ENCODE measurements at regions not wholly inside any gene's neighbourhood (a gene's known extent, or its start where the extent isn't known, plus 50 kb on each side); places are given as distances from the start of the nearest gene placed in this dataset.

DNA sequence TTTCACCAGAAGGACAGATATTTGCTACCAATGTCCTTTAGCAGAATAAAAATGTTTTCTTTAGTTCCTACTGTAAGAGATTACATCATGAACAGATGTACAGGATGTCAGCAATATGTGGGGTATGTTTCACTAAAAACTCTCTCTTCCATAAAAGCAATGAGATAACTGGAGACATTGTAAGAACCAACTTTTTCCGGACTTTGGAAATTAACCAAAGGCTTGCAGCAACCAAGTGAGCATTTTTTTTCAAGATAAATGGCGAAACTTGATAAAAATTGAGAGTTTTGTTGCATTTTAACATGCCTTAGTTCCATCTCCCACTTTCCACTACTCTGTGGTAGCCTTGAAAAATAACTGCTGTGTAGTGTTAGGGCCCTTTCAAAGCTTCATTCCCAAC is 429.8 kb upstream of the CDH2 start:
- no peak for DNase-seq (ENCODE audit: low spot score)

- DNase-seq (ENCODE audit: low spot score), result no peak
These were observed 425.5 kb upstream of the CDH2 start for GRCh38 chr18:28602391-28602790.

DNA sequence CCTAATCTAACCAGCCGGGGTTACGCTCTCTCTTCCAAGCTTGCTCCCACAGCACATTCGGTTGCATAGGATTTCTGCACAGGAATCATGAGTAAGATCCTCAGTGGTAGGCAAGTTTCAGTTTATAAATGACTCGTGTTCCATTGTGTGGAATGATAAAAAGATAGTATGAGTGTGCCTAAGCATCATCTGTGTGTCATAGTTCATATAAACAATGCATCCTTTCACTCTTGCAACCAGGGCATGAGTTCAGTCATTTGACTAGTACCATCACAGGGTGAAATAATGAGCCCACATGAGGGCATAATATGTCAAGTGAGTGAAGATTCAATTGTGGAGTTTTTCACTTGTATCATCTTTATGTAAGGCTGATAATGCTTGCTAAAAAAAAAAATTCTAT is 417.1 kb upstream of the CDH2 start:
- DNase-seq (ENCODE audit: low spot score), result no peak

DNA sequence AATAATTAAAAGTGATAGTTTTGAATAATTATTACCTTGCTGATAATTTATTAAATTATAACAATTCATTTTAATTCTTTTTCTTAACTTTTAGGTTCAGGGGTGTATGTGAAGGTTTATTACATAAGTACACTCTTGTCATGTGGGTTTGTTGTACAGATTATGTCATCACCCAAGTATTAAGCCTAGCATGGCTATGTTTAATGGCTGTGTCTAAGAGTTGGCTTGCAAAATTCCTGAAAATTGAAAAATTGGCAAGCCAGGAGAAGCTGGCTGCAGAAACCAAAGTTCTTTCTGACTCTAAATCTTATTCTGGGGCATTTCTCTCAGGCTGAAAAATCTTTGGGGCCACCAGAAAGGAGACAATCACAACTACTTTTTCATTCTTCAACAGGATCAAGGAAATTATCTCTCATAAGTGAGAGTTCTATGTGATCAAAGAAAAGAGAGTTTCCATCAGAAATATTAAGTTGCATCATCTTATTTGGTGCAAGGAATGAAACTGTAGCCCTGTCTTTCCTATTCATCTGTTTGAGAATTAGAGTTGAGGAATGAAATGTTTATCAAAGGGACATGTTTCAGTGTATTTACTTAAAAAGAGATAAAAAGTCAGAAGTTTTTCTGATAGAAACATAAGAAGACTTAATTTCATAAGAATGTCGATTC is 412.1 kb upstream of the CDH2 start:
- DNase-seq (ENCODE audit: low spot score), result no peak

DNA sequence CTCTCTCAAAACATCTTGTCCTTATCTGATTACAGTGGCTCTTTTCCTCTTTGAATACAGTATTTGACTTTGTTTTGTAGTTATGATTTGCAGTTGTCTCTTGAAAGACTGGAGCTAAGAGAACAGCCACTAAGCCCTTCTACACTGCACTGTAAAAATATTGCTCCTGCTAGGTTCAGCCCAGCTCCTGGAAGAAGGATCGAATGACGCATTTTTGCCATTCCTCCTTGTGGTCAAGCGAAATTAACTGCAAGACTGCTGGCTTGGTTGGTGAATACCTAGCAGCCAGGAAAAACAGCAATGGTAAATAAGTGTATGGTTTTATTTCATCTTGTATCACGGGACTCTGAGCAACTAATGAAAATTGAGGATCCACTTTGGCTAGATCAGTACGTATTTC is 407.8 kb upstream of the CDH2 start:
- no peak for DNase-seq (ENCODE audit: low spot score)

GRCh38 chr18:28582724-28583123 is 405.8 kb upstream of the CDH2 start:
- no peak for DNase-seq (ENCODE audit: low spot score)

DNA sequence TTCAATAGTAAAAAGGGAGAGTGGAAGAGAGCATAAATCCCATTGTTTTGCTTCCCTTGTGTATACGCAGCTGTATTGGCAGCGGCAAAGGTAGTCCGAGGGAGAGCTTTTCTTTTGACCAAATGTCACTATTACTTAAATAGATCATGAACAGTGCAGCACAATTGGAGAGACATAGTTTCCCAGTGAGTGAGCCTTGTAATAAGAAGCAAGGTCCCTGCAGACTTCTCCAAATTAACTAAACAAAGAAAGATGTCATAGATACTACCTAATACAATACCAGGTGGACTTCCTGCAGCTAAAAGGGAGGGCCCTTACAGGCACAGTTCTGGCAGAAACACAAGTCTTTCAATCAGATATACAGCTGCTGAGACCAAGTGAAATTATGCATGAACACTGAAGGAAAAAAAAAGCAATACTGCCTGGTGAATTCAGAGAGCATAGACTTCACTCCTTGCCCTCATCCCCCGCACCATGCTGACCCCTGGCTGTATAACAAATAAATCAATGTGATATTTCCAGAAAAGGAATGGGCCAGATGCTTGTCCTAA is 404.7 kb upstream of the CDH2 start:
- no peak for DNase-seq (ENCODE audit: low spot score)

- no peak for DNase-seq (ENCODE audit: low spot score)
These were observed 400.0 kb upstream of the CDH2 start for GRCh38 chr18:28576941-28577340.

DNA sequence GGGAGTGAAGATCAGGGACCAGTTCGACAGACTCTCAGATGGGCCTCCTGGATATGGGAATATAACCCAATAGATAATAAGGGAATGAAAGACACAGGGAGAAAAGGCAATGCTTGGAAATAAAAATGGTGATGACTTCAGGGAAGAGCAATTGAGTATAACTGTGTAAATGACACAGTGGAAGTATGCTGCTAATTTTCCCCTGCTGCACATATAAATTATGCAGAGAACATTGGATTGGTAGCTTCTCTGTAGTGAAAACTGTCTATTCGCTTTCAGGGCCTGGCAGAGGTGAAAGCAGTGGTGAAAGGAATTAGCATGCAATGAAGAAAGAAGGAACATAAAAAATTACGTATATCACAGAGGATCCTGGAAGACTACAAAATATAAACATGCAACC is 398.2 kb upstream of the CDH2 start:
- no peak for DNase-seq (ENCODE audit: low spot score)

DNA sequence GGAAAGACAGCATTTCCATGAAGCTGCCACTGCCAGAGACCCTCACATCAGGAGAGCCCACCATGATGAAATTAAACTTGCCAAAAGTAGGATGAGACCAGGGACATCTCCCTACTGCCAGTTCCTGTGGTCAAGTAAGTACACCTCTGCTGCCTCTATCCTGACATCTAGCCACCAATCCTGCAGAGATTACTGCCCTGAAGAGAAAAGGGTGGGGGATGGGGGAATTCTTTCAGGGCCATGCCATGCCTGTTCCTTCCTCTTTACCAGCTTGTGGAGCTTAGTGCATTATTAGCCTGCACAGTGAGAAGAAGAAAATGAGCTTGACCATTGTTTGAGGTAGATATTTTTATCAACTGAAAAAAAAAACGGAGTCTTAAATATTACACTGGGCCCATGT is 397.2 kb upstream of the CDH2 start:
- DNase-seq (ENCODE audit: low spot score), result no peak

GRCh38 chr18:28571929-28572328 is 395.0 kb upstream of the CDH2 start:
- DNase-seq (ENCODE audit: low spot score), result no peak

GRCh38 chr18:28560331-28560730 is 383.4 kb upstream of the CDH2 start:
- DNase-seq (ENCODE audit: low spot score), result no peak

GRCh38 chr18:28559511-28559910 is 382.6 kb upstream of the CDH2 start:
- DNase-seq (ENCODE audit: low spot score), result no peak

DNA sequence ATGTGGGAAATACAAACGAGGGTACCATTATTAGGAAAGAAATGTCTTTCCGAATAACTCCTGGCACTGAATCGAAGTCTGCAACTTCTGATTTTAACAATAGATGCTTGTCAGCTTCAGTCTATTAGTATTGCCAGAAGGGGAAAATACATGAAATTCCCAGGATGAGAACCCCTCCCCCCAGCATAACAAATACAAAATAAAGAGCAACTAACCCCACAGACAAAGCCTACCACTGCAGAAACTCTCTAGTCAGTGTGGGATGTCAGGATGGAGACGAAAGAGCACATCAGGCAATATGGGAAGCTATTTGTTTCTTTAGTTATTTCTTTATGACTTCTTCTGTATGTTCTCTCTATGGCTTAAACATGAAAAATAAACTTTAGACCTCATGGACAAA is 365.0 kb upstream of the CDH2 start:
- DNase-seq (ENCODE audit: low spot score), result no peak

DNA sequence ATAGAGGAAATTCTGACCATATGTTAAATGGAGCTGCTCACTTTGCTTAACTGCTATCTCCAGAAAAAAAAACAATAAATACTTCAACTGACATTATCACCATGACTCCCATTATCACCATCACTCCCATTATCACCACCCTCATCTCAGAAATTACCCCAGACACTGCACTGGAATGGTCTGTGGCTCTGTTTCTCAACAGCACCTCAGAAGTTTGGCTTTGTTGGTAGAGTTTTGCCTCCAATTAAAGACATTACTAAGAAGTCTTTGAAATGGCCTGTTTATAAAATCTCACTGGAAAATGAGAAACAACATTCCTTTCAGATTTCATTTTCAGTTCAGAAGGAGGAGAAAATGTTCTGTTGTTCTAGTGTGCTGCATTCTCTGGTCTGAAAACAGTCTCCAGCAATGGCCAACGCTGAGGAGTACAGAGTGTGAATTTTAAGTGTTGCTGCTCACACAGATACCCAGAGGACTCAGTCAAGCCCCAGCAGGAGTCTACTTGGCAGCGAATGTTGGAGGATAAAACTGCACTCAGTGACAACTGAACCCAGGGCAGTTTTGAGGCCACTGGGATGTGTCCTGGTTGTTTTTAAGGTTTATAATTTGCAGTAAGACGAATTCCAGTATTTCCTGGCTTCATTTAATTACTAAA is 364.5 kb upstream of the CDH2 start:
- no peak for DNase-seq (ENCODE audit: low spot score)

DNA sequence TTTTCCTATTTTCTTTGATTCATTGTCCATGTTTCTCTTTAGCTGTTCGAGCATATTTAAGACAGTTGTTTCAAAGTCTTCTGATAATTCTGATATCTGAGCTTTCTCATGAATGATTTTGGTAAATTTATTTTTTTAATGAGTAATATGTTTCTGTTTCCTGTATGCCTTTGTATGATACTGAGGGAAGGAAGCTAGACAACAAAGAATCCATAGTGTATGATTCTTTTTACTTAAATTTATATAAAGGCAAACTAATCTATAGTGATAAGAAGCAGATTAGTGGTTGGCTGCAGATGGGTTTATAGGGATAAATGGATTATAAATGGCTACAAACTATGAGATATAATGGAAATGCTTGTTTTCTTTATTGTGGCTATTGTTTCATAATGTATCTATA is 352.7 kb upstream of the CDH2 start:
- DNase-seq (ENCODE audit: low spot score), result no peak

DNA sequence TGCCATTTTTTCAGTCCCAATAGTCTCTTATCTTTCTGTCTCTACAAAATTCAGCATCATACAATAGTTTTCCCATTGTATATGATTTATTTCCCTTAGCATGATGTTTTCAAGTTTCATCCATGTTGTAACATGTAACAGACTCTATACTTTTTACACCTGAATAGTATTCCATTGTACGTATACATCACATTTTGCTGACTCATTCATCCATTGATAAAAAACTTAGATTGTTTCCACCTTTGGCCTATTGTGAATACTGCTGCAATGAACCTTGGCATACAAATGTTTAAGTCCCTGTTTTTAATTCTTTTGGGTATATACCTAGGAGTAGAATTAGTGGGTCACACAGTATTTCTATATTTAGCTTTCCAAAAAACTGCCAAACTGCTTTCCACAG is 349.3 kb upstream of the CDH2 start:
- DNase-seq (ENCODE audit: low spot score), result no peak

DNA sequence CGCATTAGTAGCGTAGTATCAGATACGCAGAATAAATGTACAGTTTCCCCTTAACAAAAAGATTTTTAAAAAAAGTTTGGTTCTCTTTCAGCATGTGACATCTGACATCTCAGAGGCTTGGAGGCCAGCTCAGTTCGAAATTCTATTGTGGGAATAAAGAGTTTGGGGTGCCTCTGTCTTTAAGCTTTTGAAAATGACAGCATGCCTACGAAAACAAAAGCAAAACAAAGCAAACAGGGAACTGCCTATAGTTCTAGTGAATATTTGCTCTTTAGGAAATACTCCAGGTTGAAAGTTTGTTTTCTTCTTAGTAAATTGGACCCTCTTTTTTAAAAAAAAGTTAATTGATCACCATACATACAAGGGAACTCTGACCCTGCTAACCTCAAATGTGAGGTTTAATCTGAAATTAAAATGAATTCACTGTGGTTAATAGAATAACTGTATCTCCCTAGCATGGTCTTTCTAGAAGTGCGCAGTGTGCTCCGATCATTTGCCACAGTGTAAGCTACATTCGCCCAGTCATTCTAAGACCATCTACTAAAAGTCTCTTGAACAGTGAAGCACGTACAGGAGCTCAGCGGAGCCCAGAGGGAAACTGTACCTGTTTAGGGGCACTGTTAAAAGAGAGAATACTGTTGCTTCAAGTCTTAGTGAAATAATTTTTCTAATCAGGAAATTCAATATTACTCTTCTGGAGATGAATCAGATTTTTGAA is 347.0 kb upstream of the CDH2 start:
- no peak for DNase-seq (ENCODE audit: low spot score)

DNA sequence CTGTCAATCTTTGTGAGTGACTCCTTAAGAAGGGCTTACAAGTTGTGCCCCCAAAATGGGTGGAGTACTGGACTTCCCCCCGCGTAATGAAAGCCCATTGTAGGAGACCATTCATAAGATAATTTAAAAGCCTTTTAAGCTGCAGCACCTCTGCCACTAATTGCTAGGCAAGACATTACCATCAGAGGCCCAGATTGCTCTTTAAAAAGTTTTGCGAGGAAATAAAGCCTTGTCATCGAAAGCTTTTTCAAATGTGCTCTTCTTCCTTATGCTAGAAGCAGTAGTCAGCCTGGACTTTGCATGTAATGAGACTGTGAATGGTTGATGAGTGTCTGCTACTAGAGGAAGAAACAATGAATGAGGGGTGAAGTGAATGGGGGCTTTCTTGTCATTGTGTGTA is 345.3 kb upstream of the CDH2 start:
- DNase-seq (ENCODE audit: low spot score), result no peak

DNA sequence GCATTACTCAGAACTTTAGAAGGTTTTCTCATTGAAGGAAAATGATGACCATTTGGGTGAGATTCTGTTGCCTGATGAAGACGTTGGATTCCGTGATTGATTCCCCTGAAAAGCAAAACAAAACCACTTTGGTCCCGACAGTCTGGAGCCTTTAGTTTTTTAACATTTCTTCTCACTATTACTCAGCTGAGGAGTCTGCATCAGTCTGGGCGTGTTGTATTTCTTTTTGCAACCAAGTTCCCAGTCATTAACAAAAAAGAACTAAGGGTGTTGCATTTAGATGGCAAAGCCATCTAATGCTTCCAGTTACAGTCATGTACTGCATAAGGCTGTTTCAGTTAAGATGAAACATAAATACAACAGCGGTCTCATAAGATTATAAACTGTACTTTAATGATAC is 343.1 kb upstream of the CDH2 start:
- DNase-seq (ENCODE audit: low spot score), result no peak

DNA sequence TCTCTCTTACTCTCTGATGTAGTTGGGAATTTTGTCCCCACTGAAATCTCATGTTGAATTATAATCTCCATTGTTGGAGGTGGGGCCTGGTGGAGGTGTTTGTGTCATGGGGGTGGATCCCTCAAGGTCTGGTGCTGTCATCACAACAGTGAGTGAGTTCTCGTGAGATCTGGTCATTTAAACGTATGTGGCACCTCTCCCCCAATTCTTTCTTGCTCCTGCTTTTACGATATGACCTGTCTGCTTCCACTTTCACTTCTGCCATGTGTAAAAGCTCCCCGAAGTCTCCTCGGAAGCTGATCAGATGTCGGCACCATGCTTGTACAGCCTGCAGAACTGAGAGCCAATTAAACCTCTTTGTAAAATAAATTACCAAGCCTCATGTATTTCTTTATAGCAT is 337.8 kb upstream of the CDH2 start:
- no peak for DNase-seq (ENCODE audit: low spot score)

DNA sequence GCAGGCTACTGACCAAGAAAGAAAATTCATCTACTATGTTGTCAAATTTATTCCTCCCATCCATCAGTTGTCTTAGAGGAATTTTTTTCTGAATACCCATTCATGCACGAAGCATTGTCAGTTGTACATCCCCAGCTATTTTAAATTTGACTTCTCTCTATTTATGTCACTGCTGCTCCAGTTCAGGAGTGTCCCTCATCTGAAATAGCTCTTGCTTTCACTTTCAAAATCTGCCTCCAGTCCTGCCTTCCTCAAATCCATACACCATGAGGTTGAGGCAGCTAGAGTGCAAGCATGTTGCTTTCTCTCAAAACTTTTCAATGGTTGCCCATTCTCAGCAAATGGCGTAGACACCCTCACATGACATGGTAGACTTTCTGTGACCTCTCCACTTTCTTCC is 335.4 kb upstream of the CDH2 start:
- no peak for DNase-seq (ENCODE audit: low spot score)

DNA sequence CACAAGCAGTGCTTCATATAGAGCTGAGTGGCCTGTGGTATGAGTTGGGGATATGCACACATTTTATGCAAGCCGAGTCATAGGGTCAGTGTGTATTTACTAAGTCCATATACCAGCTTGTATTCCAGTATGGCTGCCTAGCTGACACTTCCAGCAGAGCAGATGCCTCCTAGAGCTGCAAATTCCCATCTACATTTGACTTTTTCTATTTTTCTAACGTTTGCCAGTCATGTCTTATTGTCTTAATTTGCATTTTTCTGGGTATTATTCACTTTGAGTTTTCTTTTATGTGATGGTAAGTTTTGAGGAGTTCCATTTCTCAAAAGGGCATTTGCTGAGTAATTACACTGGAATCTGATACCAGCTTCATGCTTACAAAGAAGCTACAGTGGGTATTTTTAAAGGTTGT is 334.5 kb upstream of the CDH2 start:
- DNase-seq (ENCODE audit: low spot score), result no peak
